Vagina (tissue), 1 donor: ENCODE measurements at regions not wholly inside any gene's neighbourhood (a gene's known extent, or its start where the extent isn't known, plus 50 kb on each side); places are given as distances from the start of the nearest gene placed in this dataset. TPM values are rescaled to one million over a fixed set of nuclear protein-coding genes. Genes with fewer than 3 reads are reported as not detected.

Source experiments
- small RNA-seq: library from RNA; depleted of rRNA; stranded (forward); fragments of <200 nt; gene quantifications from one replicate; pipeline ENCODE3, GENCODE V24; 2016

Small RNA genes lying in the stretch of these regions (small RNA-seq; reads per million reads assigned to genes)
- not detected for gene CYP2C61P
